GM21526 (cell line): ENCODE measurements at regions not wholly inside any gene's neighbourhood (a gene's known extent, or its start where the extent isn't known, plus 50 kb on each side); places are given as distances from the start of the nearest gene placed in this dataset.

Source experiments
- ATAC-seq: cut with Tn5 transposase; IDR thresholded peaks from one replicate; pipeline ENCODE4 v1.9.1; 2021; ENCODE audit warnings: moderate library complexity; ENCODE audit not compliant: unreplicated experiment, low FRiP score

DNA sequence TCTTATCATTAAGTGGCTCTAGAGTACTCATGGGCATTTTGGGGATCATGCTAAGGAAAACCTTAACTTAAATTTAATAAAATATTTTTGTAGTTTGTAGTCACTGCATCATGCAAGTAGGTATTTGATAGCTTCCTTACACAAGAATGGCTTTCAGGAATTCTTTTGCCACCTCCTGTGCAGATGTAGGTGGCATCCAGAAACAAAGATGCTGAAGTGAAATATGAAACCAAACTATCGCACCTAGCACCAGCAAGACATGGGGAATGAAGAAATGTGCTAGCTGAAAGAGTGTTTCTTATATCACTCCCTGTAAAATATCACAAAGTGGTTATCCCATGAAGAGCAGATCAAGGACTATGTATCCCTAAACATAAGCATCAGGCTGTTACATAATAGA, 924.5 kb upstream of the PRR20A start:
- ATAC-seq: no peak

DNA sequence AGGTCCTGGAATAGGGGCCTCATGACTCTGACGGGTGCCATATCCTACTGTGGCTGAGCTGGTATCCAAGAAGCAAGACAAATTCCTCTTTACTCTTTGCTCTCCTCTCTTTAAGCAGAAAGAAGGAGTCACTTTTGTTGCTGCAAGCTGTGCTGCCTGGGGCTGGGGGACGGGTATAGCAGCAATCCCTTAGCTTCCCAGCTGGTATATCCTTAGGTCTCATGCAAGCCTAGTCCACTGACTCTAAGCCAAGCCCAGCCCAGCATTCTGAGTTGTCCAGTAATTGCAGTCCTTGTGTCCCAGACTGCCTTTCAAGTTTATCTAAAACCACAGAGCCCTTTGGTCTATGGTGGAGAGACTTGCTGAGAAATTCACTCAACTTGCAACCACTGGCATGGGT, 893.0 kb upstream of the PRR20A start:
- ATAC-seq: no peak

DNA sequence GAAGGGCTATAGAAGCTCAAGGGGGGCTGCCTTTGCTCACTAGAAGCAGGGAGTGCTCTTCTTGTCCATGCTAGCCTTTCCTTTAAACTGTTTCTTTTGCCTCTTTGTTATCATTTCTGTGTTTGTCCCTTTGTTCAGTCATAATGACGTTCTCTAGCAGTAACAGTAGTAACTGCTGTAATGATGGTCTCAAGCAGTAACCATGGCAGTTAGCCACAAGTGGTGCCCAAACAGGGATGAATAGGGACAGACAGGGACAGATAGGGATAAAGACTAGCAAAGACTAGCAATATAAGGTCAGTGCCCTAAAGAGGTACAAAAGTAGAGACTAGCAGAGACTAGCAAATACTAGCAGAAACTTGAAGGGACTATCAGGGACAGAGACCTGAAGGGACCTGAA, 869.0 kb upstream of the PRR20A start:
- no peak for ATAC-seq

DNA sequence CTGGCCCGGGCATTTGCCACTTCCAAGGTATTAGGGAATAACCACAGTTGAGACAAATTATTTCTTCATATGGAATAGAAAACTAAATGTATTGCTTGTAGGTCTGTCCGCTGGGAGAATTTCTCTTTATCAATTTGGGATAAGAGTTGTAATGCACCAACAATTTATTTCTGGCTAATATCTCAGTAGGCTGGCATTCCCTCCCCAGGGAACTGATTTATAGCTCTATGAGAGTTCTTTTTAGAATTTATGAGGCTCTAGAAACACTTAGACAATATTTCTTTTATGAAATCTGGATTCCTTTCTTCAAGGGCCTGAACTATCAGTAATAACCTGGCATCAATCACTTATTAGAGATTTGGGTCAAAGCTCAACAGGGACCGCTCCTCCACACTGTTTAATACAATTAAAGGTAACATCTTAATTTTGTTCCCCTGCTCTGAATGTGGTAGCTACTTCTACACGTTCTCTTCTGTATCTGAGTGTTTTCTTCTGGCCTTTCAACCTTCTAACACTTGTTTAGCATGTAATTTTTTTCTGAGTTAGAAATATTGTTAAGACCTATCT, 857.4 kb upstream of the PRR20A start:
- ATAC-seq: no peak

DNA sequence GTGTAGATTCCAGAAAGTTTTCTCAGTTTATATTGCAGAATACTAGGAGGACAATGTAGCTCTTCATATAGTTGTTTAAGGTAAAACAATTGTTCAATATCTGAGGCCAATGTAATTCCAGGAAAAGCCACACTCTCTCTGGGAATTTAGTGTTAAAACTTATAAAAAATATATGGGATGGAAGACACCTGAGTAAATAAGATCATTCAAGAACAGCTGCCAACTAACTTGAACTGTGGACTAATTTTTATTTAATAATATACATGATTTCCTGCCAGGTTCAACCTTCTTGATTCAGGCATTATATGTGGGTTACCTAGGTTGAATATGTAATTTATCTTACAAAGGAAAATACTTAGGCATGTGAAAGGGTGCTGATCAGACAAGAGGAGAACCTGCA, 841.1 kb upstream of the PRR20A start:
- ATAC-seq: no peak

DNA sequence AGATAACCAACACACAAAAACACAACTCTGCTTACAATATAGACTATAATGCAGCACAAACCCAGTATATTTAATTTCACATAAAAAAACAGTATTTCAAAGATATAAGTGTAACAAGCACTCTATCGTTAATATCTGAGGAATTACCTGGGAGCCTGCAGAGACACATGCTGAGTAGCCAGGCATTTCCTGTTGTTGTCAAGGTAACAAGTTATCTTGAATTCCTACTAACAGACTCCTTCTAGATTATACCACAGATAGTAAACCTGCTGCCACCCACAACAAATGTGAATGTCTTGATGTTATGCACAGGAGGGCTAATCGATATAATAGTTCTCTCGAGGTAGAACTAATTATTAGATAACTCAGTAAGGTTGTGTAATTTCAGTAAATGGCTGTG, 826.0 kb upstream of the PRR20A start:
- ATAC-seq: no peak

DNA sequence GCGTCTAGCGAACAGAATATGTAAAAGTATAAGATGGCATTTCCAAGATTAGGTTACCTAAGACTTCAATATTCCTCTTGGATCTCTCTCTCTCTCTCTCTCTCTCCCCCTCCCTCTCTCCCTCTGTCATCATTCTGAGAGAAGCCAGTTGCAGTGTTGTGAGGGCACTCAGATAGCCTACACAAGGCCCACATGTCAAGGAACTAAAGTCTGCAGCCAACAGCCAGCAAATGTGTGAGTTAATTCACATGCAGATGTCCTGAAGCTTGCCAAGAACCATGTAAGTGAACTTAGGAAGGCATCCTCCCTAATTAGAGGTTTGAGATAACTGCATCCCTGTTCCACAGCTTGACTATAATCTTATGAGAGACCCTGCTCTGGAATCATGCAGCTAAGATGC, 822.9 kb upstream of the PRR20A start:
- ATAC-seq: no peak

DNA sequence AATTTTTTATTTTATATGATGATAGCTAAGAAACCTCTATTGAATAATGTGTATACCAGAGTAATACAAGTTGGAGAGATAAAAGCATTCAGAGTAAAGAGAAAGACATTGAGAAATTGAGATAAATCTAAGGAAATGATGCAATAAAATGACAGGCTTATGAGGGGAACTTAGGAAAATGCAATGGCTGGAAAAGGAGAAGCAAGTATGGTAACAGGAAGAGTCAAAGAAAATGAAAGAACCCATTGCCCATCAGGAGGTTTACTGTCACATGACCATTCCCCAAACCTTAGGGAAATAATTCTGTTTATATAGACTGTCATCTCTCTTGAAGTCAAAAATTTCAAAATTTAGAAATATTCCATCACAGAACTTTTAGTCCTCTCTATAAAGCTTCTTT, 808.0 kb upstream of the PRR20A start:
- no peak for ATAC-seq

DNA sequence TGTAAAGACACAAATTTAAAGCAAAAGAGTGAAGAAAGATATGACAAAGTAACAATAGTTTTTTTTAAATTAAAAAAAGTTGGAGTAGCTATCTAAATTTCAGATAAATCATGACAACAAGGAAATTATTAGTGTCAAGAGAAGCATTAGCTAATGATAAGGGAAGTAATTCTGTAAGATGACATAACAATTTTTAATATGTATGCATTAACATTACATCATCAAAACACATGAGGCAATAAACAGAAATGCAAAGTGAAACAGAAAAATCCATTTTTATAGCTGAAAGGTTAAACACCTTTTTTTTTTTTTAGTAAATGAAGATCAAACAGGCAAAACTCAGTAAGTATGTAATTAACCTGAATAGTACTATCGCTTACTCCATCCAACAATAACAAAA, 804.9 kb upstream of the PRR20A start:
- ATAC-seq: no peak

DNA sequence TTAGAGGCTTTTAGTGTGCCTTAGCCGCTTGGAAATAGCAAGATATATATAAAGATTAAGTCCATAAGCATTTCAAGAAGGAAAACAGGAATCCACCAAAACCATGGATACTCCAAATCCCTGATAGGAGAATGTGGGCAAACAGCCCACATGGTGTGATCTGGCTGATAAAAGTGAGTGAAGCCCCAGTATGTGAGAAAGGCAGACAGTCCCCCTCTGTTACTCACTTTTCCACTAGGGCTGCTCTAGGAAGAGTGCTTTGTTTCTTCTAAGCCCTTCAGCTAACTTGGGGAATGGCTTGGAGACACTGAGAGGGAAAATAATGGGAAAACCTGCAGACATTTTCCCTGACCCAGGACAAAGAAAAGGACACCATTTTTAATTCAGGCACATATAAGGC, 802.3 kb upstream of the PRR20A start:
- no peak for ATAC-seq

DNA sequence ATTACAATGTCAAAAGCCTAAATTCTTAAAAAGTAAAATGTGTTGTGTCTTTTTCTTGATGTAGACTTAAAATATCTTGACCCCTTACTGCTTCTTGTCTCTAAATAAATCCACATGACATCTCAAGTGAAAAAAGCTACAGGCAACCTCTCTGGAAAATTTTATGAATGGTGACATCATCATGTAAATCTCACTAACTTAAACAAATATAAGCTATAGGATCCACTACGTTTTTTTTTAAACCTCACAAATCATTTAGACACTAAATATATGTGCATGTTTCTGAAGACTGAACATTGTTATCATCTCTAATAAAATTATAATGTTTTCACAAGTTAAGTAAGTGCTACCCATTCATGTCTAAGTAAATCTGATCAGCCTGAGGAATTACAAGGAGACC, 793.7 kb upstream of the PRR20A start:
- ATAC-seq: no peak

DNA sequence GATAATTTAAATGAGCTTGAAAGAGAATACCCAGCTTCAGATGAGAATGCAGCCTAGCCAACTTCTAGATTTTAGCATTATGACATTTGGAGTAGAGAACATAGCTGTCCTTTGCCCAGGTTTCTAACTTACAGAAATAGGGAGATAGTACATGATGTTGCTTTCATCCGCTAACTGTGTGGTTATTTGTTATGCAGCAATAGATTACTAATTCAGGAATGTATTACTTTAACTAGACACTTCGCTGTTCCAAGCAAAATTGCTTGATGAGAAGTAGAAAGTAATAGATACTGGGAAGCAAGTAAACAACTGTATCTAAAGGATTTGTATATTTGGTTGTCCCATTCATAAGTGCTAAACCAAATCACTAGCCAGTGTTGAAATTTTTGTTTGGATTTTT, 790.9 kb upstream of the PRR20A start:
- ATAC-seq: no peak

DNA sequence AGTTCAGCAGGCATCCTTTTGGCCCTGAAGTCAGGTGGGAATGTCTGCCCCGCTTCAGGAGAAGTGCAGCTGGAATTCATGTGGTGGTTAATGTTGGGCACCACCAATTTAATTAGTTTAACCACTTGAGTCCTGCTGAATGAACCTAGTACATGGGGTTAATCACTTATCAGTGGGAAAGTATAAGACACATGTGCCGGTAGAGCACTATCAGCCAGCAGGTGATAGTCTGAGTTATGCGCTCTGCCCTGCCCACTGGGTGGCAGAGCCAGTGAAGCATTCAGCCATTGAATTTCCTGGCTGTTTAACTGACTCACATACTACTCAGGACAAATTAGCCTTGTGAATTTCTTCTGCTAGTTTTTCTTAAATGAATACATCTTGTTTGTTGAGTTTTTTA, 789.7 kb upstream of the PRR20A start:
- no peak for ATAC-seq

DNA sequence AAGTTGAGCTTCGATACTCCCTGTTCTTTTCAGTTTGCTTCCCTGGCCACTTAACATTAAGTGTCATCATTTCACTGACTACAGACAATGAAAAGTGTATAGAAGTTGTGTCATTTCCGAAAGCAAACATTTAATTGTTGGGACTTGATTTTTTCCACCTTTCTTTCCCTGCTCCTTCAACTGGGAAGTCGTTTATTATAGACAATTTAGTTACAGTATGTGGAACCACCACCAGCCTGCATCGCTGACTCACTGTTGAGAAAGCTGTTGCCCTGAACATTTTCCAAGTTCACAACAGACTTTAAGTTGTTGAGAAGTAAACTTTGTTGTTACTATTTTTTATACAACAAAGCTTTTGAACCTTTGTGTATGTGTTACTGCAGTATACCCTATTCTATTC, 788.4 kb upstream of the PRR20A start:
- no peak for ATAC-seq

DNA sequence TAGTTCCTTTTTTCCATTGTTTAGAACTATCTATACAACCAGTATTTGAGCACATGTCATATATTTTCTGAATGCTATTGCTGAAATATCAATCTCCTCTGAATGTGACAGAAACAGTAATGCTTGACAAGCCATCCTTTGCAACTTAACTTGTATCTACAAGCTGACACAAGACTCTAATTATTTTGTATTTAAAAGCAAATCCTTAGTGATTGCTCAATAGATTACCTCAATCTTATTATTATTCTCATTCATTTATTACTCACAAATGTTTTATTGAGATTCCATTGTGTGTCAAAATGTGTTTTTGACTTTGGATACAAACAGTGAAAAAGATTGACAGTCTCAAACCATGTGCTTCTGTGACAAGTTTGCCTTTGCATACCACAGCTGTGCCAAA, 787.8 kb upstream of the PRR20A start:
- no peak for ATAC-seq

DNA sequence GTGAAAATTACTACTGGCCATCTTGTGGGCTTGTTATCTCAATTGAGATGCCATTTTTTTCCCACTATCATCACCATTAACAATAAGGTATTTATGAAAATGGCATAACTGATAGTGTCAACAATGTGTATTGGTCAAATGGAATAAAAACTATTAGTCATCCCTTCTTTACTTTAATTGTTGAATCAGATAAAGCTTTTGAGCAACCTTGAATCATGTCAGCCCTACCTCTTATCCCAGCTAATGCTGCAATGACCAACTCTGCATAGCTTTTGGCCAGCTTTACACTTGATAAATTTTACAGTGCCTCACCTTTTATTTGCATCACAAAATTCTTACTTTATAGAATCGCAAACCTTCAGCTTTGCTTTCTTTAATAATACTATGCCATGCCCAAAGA, 784.0 kb upstream of the PRR20A start:
- no peak for ATAC-seq

DNA sequence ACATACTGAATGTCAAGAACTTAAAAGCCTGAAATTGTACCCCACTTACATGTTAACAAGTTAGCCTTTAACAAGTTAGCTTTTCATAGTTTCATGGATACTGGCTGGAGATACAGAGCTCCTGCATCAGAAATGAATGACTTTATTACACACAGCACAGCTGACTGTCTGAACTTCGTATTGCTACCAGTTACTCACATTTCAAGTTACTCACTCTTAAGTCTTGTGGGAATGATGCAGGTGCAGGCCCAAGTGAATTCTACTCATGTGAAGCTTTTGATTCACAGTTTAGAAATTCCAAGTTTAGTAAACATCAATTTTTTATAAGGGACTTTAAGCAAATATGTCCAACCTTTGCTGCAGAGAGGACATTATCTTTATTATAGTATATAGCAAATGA, 762.2 kb upstream of the PRR20A start:
- ATAC-seq: no peak

DNA sequence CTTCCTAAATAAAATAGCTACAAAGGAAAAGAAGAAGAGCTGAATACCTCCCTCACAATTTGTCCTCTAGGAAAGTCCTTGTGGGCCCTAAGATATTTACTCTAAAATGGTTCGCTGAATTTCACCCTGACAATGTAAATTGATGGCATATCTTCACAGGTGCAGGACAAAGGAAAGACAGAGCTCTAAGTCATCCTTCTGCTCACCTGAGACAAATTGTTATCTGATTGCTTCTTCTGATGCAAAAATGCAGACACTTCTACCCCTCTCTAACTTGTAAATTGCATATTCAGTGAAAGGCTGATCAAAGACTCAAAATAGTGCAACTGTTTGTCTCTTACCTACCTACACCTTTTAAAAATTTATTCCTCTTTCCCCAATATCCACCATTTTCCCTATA, 747.2 kb upstream of the PRR20A start:
- ATAC-seq: no peak

DNA sequence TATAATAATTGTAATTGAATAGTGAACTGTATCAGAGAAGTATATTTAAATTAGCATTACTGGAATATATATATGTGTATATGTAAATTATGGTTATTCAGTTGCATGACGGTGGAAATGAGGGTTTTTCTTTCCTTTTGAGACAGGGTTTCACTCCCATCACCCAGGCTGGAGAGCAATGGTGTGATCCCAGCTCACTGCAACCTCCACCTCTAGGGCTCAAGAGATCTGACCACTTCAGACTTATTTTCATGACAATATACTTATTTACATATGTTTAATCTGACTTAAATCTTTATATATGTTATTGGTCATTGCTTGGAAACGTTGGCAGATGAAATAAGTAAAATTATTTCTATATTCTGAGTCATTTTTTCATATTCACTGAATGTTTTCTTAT, 744.4 kb upstream of the PRR20A start:
- no peak for ATAC-seq

DNA sequence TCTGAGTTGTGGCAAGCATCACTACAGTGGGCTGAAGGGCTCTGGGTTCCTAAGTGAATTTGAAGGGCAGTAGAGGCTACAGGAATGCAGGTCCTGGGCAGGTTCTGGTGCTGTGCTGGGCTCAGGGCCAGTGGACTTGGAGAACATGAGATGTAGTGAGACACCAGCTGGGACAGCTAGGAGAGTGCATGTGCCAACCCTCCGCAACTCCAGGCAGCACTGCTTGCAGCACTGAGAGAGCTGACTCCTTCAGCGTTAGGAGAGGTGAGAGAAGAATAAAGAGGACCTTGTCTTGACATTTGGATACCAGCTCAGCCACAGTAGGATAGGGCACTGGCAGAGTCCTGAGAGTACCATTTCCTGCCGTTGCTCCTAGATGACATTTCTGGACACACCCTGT, 739.9 kb upstream of the PRR20A start:
- no peak for ATAC-seq

DNA sequence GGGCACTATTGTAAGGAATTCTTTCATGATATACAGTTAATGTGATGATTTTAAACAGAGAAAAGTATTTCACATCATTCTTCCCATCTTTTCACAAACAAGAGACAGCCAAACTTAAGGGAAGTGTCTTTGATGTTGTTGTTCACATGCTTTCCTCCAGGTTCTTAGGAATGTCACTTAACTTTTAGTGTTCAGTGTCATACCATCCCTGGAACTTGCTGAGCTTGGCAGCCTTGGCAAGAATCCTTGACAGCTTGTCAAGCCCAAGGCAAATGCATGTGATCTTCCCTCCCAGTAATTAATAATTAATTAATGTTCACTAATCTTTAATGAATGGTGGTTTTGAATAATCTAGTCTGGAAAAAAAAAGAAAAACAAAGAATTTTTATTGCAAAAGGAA, 727.9 kb upstream of the PRR20A start:
- ATAC-seq: no peak

DNA sequence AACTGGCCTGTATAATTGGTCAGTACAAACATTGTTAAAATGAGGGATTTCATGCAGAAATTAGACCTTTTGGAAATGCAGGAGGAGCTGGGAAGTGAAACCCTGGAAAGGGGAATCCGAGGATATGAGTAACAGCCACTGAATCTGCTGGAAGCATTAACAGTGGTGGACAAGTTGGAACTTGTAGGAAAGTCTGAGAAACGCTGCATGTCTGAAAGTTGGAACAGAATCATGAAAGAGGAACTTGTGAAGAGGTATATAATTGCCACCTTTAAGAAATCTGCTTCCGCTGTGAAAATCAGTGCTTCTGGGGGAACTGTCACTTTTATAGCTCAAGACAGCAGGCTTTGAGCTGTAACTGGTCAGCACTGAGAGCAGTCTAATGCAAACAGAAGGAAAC, 716.5 kb upstream of the PRR20A start:
- ATAC-seq: no peak

DNA sequence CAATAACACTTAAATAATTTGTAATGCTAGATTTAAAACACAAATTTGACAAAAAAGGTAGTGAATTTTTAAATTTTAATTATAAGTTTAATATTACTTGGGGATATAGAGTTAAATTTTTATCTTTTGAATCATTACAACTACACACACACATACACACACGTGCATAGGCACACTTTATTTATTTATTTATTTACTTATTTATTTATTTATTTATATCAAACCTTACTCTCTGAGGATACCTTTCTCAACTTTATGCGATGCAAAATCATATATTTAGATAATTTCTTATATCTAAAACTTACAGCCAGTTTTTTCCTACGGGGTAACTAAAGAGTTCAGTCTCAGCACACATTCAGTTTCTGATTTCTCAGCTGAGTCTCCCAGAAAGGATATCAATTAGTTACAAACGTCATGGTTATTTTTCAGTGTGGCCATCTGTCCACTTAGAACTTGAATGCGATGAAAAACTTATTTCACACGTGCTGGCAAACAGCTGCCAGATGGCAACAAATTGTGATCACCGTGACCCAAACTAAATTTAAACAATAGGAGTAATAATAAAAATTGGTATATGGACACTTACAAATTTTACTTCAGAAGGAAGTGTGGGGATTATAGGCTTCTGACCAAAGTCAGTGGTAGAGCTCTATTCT, 683.1 kb upstream of the PRR20A start:
- ATAC-seq: no peak
